HG03159 (cell line): ENCODE measurements at regions not wholly inside any gene's neighbourhood (a gene's known extent, or its start where the extent isn't known, plus 50 kb on each side); places are given as distances from the start of the nearest gene placed in this dataset.
A peak's percentile ranks its signal among the peaks of the same experiment; 100 is the strongest.
"Not testable (repeated sequence)": the region's sequence is repeated elsewhere in the genome, so short reads cannot be mapped to it uniquely, and the experiment has no call there.

Experiments
- ATAC-seq: cut with Tn5 transposase; IDR thresholded peaks from one replicate; pipeline ENCODE4 v1.9.1; 2021; ENCODE audit warnings: mild to moderate bottlenecking, moderate library complexity; ENCODE audit not compliant: unreplicated experiment

GRCh38 chr11:7143908-7144307 lies 55.1 kb downstream of the RBMXL2 start:
- ATAC-seq = no peak

GRCh38 chr11:7150104-7150503 lies 61.3 kb downstream of the RBMXL2 start:
- ATAC-seq = not testable (repeated sequence)

GRCh38 chr11:7154881-7155361 lies 66.1 kb downstream of the RBMXL2 start:
- no peak for ATAC-seq

GRCh38 chr11:7160814-7161489 lies 72.2 kb downstream of the RBMXL2 start:
- peak; percentile 59 for ATAC-seq

GRCh38 chr11:7165911-7166310 lies 77.1 kb downstream of the RBMXL2 start:
- ATAC-seq = no peak

- ATAC-seq = no peak
Measured at GRCh38 chr11:7167976-7168740, 79.4 kb downstream of the RBMXL2 start.

- no peak for ATAC-seq
Measured at GRCh38 chr11:7168741-7168990, 79.9 kb downstream of the RBMXL2 start.

GRCh38 chr11:7170431-7170830 lies 81.3 kb upstream of the SYT9 start:
- ATAC-seq = no peak

- no peak for ATAC-seq
Measured at GRCh38 chr11:7175007-7175406, 76.7 kb upstream of the SYT9 start.

- no peak for ATAC-seq
Measured at GRCh38 chr11:7186190-7186589, 65.5 kb upstream of the SYT9 start.

GRCh38 chr11:7186676-7187075 lies 65.0 kb upstream of the SYT9 start:
- ATAC-seq = no peak

- not testable (repeated sequence) for ATAC-seq
Measured at GRCh38 chr11:7192785-7193184, 58.9 kb upstream of the SYT9 start.

- no peak for ATAC-seq
Measured at GRCh38 chr11:7196396-7197146, 55.1 kb upstream of the SYT9 start.

- no peak for ATAC-seq
Measured at GRCh38 chr11:7197469-7197868, 54.2 kb upstream of the SYT9 start.
